ENCODE measurements at regions not wholly inside any gene's neighbourhood (a gene's known extent, or its start where the extent isn't known, plus 50 kb on each side); places are given as distances from the start of the nearest gene placed in this dataset.

GRCh38 chr6:51322505-51322904 is 503.8 kb downstream of the TFAP2B start:
- DNase-seq, result no peak
- no peak overlapping the region for H3K4me3 Mint-ChIP-seq (ENCODE audit: unreplicated experiment)
- no peaks in the 10 kb centered on the region for H3K4me1 Mint-ChIP-seq (ENCODE audit: low read depth, unreplicated experiment)
- peaks cover 14% of the 10 kb centered on the region for H3K36me3 Mint-ChIP-seq (ENCODE audit: unreplicated experiment)
- no peaks in the 10 kb centered on the region for H3K9me3 Mint-ChIP-seq (ENCODE audit: unreplicated experiment)
- no peak overlapping the region for H3K27ac Mint-ChIP-seq (ENCODE audit: unreplicated experiment)
- no peaks in the 10 kb centered on the region for H3K27me3 Mint-ChIP-seq (ENCODE audit: unreplicated experiment)
- TF ChIP-seq CTCF (IDR thresholded peaks at IDR 0.05; ENCODE audit: partially characterized antibody, unreplicated experiment), result no peak

- Mint-ChIP-seq H3K4me3 (ENCODE audit: unreplicated experiment) (no peak overlapping the region), H3K27ac (ENCODE audit: unreplicated experiment) (no peak overlapping the region), H3K27me3 (ENCODE audit: unreplicated experiment) (no peaks in the 10 kb centered on the region), H3K9me3 (ENCODE audit: unreplicated experiment) (no peaks in the 10 kb centered on the region), H3K36me3 (ENCODE audit: unreplicated experiment) (peaks cover 14% of the 10 kb centered on the region), H3K4me1 (ENCODE audit: low read depth, unreplicated experiment) (no peaks in the 10 kb centered on the region)
- DNase-seq, result no peak
- TF ChIP-seq CTCF (IDR thresholded peaks at IDR 0.05; ENCODE audit: partially characterized antibody, unreplicated experiment), result no peak
Measured at GRCh38 chr6:51323056-51323455, 504.4 kb downstream of the TFAP2B start.

GRCh38 chr6:51330971-51331370 is 512.3 kb downstream of the TFAP2B start:
- no peak for TF ChIP-seq CTCF (IDR thresholded peaks at IDR 0.05; ENCODE audit: partially characterized antibody, unreplicated experiment)
- Mint-ChIP-seq H3K27ac (ENCODE audit: unreplicated experiment) (no peak overlapping the region), H3K9me3 (ENCODE audit: unreplicated experiment) (no peaks in the 10 kb centered on the region), H3K4me3 (ENCODE audit: unreplicated experiment) (no peak overlapping the region), H3K4me1 (ENCODE audit: low read depth, unreplicated experiment) (no peaks in the 10 kb centered on the region), H3K27me3 (ENCODE audit: unreplicated experiment) (no peaks in the 10 kb centered on the region), H3K36me3 (ENCODE audit: unreplicated experiment) (no peaks in the 10 kb centered on the region)
- DNase-seq, result no peak

GRCh38 chr6:51335543-51335942 is 516.9 kb downstream of the TFAP2B start:
- Mint-ChIP-seq H3K4me3 (ENCODE audit: unreplicated experiment) (no peak overlapping the region), H3K4me1 (ENCODE audit: low read depth, unreplicated experiment) (no peaks in the 10 kb centered on the region), H3K27me3 (ENCODE audit: unreplicated experiment) (no peaks in the 10 kb centered on the region), H3K27ac (ENCODE audit: unreplicated experiment) (no peak overlapping the region), H3K9me3 (ENCODE audit: unreplicated experiment) (no peaks in the 10 kb centered on the region), H3K36me3 (ENCODE audit: unreplicated experiment) (no peaks in the 10 kb centered on the region)
- DNase-seq, result no peak
- no peak for TF ChIP-seq CTCF (IDR thresholded peaks at IDR 0.05; ENCODE audit: partially characterized antibody, unreplicated experiment)

GRCh38 chr6:51336185-51336584 is 517.5 kb downstream of the TFAP2B start:
- H3K9me3 Mint-ChIP-seq (ENCODE audit: unreplicated experiment), result no peaks in the 10 kb centered on the region
- no peaks in the 10 kb centered on the region for H3K36me3 Mint-ChIP-seq (ENCODE audit: unreplicated experiment)

More at GRCh38 chr6:51336185-51336584, 517.5 kb downstream of the TFAP2B start:
- no peak for DNase-seq
- TF ChIP-seq CTCF (IDR thresholded peaks at IDR 0.05; ENCODE audit: partially characterized antibody, unreplicated experiment), result no peak
- H3K4me3 Mint-ChIP-seq (ENCODE audit: unreplicated experiment), result no peak overlapping the region
- H3K27ac Mint-ChIP-seq (ENCODE audit: unreplicated experiment), result no peak overlapping the region
- no peaks in the 10 kb centered on the region for H3K4me1 Mint-ChIP-seq (ENCODE audit: low read depth, unreplicated experiment)
- no peaks in the 10 kb centered on the region for H3K27me3 Mint-ChIP-seq (ENCODE audit: unreplicated experiment)

Measured in glutamatergic neuron (in vitro differentiated cells).